ENCODE measurements at regions not wholly inside any gene's neighbourhood (a gene's known extent, or its start where the extent isn't known, plus 50 kb on each side); places are given as distances from the start of the nearest gene placed in this dataset.
"Not testable (repeated sequence)": the region's sequence is repeated elsewhere in the genome, so short reads cannot be mapped to it uniquely, and the experiment has no call there.

DNA sequence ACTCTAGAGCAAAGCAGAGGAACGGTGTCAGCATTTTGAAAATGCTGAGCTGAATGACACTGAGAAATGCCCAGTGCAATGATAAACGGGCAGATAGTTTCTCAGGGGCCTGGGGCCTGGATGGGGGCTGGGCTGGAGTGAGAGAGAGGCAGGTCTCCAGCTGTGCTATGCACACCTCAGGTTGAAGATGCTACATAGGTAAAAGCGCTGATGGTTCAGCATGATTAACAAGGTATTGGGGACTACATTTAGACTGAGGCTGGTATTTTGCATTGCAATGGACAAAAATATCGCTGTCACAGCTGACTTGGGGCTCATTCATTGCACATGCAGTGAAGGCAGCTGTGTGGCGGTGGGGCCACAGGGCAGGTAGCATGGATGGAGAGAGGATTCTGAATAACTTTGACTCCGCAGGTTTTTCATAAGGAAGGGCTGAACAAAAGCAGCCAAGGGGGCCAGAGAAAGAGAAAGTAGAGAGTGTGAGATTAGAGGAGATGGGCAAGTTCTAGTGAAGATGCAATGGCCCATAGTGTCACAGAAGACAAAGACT lies 290.8 kb upstream of the ZNF32 start:
- no peak for DNase-seq (ENCODE audit: low read depth)

DNA sequence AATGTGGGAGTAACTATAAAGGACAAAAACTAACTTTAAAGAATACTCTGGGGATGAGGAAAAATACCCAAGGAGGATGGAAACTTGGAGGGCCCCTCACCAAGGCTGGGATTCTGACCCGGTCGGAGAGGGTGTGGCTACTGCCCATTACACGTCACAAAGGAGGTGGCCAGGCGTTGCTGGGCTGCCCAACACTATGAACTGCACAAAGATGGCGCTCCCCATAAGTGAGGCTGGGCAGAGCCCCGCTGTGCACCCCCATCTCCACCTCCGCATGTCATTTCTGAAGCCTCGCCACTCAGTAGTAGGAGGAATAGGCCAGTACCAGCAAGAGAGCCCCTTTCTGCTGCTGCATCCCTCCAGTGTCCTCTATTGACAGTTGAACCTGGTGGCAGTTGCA lies 290.1 kb upstream of the ZNF32 start:
- DNase-seq (ENCODE audit: low read depth), result no peak

DNA sequence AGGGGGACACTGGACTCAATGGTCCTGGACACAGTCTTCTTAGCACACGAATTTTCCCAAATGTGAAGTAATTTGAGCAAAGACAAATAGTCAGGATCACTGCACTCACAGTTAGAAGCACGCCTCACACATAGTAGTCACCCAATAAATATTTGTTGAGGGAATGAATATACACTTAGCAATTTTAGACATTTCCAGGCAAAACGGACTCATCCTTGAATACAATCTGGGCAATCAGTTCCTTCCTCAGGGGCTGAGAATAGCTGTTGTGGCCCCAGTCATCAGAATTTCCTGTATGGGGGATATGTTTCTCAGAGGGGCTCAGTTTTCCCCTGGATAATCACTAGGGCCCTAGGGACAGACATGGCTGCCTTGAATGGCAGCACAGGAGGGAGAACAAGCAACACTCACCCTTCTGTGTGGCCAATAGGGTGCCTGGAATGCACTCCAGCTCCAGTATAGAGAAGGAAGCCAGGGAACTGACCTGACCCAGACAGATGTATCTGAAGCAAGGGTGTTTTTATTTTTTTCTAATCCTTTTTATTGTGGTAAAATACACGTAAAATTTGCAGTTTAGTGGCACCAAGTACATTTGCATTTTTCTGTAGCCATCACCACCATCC lies 282.7 kb upstream of the ZNF32 start:
- DNase-seq (ENCODE audit: low read depth), result peak; percentile 67

DNA sequence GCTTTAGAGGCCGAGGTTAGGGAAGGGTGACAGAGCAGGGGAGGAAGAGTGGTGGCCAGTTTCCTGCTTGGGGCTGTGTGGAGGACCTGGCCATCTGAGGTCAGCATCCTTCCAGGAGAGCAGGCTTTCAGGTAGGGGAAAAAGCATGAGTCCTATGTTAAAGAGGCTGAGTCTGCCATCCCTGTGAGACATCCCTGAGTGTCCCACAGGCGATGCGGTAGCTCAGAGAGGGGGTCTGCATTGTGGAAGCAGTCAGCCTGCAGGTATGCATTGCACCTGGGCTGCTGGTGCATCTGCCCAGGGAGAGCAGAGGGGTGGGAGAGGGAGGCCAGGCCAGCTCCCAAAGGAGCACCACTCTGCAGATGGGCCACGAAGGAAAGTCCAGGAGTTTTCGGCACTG lies 282.1 kb upstream of the ZNF32 start:
- DNase-seq (ENCODE audit: low read depth), result no peak

DNA sequence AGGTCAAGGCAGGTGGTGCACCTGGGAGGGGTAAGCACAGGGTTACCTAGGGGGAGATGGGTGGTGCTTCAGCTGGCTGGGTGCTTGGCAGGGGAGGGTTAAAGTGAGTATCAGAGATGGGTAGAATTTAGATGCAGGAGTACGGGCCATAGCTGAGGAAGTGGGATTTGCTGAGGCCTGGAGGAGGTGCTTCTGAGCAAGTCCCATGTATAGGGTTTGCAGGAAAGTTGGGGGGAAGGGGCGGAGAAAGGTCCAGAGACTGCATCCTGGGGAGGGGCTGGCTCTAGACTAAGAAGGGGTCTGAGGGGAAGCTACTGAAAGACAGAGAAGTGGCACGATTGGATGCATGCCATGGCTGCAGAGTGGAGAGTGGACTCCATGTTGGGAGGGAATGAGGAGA lies 281.6 kb upstream of the ZNF32 start:
- no peak for DNase-seq (ENCODE audit: low read depth)

DNA sequence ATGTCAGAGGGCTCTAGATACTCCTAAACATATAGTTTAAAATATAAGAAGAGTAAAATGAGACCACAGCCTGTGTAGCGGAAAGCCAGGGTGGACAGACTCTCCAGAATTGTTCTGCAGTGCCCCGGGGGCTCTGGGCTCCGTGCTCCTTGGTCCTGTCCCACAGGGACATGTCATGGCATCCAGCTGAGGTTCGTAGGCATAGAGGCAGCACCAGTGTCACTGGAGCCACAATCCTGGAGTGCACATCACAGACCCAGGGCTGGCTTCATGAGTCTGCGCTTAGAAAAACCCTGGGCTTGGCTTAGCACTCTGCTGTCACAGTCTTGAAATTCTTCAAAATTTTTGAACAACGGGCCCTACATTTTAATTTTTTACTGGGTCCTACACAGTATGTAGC lies 280.4 kb upstream of the ZNF32 start:
- DNase-seq (ENCODE audit: low read depth), result no peak

DNA sequence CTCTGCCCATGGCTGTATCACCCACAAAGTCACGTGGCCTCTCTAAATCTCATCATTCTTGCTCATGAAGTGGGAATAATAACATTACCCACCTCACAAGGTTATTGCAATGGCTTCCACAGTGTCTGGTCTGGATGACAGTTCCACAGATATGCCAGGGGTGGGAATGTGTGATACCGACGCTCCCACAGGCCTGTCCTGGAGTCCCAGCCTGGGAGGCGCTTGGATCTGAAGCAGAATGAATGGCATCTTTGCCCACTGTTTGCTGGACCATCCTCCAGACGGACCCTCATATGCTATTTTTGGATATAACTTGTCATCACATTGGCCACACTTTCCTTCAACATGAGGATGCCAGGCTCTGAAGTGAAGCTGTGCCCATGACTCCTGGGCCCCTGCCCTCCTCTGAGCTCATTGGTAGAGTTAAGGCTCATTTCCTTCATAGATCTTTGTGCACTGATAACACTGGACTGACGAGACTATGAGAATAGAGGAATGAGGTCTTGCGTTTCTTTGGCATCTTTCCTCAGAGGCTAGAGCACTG lies 279.8 kb upstream of the ZNF32 start:
- DNase-seq (ENCODE audit: low read depth), result no peak

DNA sequence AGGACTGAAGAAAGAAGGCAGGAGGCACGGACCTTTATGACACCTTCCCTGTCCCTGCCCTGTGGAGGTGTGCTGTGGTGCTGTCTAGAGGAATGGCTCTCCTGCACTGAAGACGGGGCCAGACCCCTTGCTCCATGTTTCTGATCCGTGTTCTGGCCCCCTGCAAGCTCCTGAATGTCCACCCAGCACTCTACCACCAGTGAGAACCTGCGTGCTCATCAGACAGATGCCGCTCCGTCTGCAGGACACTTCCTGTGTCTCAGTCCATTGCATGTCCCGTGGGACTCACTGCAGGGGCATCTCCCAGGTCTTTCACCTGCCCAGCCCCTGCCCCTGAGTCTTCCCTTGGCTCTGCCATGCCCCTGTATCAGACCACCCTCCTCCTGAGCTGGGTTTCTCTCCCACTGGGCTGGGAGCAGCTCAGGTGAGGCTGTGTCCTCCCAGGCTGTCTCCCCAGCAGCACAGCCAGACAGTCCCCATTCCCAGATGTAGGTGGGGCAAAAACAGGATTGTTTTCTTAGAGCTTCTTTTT lies 278.3 kb upstream of the ZNF32 start:
- DNase-seq (ENCODE audit: low read depth), result no peak

DNA sequence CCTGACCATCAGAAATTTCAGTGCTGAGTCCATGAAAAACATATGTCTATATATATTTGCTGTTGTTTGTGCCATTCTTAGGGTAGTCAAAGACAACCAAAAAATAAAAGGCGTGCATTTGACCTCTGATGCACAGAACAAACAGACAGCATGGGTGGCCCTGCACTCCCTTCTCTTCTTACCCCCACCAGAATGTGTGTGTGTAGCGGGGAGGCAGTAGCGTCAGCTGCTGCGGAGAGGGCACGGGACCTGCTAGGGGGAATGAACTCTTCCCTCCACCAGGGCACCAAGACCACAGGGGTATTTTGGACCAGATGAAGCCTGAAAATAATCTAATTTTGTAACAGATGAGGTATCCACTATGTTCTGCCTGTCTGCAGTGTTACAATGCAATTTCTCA lies 277.7 kb upstream of the ZNF32 start:
- DNase-seq (ENCODE audit: low read depth), result no peak

DNA sequence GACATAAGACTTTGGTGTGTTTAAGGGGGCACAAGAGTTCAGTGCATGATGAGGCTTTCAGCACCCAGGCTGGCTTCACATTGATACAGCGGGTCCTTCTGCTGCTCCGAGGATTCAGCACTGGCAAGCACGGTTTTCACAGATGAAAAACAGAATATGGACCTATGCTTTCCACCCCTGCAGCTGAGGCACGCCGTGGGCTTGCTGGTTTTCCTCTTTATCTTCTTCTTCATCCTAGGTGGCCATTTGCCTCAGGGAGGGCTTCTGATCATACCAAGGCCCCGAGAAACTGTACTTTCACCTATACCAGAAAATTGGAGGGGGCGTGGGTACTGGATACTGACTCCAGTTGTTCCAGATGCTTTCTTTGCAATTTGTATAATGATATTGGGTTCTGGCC lies 277.1 kb upstream of the ZNF32 start:
- DNase-seq (ENCODE audit: low read depth), result no peak

DNA sequence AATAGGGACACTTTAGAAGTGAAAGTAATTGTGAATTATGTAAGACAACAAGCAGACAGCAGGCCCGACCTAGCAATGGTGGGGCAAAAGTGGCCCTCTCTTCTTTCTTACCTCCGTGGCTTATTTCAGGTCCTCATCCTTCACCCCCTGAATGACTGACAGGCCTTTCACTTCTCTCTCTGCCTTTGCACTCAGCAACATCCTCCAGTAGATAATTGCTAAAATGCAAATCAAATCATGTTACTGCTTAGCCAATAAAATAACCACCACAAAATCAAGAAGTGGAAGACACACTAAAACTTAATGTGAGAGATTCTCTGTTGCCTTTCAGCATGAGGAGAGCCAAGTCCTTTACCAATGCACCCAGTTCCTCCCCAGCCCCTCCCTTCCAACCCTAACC lies 274.6 kb upstream of the ZNF32 start:
- DNase-seq (ENCODE audit: low read depth), result no peak

DNA sequence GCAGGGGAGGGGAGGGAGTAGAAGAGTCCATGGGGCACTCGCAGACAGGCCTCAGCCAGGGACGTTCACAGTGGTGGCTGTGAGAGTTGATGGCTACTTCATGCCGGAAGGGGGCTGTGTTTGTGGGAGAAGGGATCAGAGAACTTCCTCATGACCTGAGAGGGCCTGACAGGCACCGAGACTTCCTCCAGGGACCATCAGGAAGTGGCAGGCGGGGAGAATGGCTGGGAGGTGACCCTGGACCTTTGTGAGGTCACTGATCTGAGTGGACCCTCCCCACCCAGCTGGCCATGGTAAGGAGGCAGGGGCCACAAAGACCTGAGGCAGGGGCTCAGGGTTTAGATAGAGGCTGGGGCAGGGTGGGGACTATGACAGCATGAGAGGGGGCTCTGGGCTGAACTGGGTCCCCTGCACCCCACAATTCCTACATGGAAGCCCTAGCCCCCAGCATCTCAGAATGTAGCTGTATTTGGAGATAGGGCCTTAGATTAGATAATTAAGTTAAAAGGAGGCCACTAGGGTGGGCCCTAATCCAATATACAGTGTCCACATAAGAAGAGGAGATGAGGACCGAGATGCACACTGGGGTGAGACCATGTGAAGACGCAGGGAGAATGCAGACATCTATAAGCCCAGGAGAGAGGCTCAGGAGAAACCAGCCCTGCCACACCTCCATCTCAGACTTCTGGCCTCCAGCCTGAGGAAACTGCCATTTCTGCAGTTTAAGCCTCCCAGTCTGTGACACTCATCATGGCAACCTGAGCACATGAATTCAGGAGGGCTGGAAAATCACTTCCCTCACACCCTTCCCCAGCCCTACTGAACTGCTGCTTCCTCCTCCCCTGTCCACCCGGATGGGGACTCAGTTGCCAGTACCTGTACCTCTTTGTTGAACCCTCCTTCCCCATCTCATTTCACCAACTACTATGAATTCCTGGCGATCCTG lies 273.9 kb upstream of the ZNF32 start:
- no peak for DNase-seq (ENCODE audit: low read depth)

DNA sequence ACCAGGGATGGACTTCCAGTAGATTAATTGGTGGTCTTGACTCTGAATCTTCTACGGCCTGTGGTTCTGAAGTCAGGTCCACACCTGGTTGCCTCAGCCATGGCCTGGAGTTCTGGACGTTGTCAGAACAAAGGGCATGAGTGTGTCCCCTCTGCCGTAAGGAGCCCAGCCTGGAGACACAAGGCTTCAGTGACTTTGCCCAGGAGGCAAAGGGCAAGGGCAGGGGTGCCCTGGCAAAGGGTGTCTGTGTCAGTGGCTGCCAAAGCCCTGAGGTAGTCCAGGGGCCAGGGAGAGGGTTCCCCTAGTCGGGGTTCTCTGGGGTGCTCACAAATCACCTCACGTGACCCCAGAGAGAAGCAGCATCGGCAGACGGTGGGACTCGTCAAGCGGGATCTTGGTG lies 273.2 kb upstream of the ZNF32 start:
- DNase-seq (ENCODE audit: low read depth), result no peak

DNA sequence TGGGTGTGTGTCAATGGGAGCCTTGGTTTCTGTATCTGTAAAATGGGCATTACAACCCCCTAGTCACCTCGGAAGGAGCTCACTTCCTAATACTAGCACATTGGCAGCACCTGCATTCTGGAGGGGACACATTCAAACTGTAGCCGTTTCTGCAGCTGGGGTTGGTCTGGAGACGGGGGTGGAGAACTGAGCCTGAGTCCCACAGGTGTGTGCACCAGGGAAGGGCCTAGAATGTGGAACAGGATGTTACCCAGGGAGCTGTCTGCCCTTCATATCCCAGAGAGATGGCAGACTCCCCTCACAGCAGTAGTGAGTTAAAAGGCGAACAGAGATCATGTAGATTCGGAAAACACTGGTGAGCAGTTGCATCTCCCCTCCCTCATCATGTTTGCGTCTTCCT lies 272.8 kb upstream of the ZNF32 start:
- no peak for DNase-seq (ENCODE audit: low read depth)

DNA sequence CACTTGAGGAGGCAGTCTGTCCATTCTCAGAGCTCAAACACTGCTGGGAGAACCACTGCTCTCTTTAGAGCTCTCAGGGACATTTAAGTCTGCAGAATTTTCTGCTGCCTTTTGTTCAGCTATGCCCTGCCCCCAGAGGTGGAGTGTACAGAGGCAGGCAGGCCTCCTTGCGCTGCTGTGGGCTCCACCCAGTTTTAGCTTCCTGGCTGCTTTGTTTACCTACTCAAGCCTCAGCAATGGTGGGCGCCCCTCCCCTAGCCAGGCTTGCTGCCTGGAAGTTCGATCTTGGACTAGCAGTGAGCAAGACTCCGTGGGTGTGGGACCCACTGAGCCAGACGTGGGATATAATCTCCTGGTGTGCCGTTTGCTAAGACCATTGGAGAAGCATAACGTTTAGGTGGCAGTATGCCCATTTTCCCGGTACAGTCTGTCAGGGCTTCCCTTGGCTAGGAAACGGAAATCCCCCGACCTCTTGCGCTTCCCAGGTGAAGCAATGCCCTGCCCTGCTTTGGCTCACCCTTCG lies 271.6 kb upstream of the ZNF32 start:
- DNase-seq (ENCODE audit: low read depth), result not testable (repeated sequence)

DNA sequence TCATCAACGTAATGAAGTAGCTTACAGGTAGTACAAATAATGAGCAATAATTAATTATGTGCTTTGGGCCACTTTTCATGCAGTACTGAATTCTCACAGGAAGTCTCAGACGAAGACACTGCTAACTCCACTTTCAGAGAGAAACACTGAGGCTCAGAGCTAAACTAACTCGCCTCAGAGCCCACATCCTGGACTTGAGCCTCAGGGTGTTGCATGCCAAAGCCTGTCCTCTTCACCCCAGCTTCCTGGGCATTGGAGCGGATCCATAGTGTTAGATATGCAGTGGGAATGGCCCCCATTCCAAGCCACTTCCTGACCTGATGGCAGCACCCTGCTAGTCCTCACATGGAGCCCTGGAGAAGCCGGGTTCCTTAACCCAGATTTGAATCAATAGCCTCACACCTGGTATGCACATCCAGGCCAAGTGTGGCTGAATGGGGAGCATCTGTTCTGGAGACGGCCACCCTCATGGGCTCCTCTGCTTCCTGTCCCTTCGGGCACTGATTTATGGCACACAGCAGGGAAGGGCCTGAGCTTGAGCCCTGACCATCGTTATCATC lies 265.1 kb upstream of the ZNF32 start:
- DNase-seq (ENCODE audit: low read depth), result no peak

DNA sequence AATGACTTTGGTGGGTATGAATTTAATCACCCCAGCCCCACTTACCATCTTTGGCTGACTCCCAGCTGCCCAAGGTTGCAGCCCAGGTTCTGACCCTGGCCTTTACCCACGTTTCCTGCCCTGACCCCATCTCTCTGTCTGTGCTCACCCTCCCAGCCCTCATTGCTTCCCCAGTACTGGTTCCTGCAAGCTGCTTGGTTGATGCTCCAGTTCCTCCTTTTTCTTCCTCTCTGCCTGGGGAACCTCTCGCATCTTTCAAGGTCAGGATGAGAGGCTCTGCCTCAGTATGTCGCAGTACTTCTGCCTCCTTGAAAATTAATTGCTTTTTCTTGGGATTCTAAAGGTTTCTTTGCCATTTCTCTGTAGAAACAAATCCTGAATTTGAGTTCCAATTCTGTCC lies 263.8 kb upstream of the ZNF32 start:
- DNase-seq (ENCODE audit: low read depth), result no peak

DNA sequence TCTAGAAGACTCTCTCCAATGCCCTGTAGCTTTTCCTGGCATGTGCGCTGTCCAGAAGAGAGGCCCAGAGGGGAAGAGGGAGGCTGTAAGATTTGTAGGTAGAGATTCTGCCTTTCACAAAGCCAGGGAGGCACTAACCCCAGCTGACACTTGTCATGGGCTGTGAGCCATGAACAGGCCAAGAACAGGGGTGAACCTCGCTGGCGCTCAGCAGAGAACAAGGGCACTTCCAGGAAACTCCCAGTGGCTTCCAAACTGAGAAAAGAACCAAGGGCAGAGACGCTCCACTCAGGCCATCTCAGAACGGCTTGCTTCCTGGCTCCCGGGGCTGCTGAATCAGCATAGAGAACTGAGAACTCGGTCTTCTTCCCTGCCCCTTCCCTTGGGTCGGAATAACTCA lies 257.8 kb upstream of the ZNF32 start:
- DNase-seq (ENCODE audit: low read depth), result no peak

DNA sequence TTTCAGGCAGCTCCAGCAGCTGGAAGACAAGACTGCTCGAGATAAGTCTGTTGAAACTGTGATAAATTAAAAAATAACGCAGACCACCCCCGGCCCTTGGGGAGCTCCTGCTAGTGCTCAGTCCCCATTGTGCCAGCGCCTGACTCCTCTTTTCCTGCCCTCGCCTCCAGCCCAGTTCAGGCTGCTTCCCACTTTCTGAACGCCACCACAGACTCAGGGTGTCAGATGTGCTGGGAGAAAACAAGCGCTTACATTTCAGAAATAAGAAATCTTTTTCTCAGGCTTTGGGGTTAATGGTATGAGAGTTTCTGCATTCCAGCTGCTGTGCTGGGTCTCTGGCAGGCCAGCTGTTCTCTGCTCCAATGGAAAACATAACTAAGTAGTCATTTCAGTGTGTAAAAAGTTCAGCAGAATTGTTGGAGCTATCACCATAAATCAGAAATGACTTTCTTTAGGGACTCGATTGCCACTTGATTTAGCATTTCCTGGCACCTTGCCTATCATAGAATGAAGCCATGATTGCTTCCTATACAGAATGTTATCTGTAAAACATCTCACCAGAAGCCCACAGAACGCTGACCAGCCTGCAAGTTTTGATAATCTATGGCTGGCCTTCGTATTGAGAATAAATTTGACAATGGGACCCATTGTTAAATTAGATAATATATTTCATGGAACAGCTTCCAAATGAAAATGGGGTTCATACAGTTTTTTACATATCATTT lies 257.0 kb upstream of the ZNF32 start:
- DNase-seq (ENCODE audit: low read depth), result peak; percentile 51

DNA sequence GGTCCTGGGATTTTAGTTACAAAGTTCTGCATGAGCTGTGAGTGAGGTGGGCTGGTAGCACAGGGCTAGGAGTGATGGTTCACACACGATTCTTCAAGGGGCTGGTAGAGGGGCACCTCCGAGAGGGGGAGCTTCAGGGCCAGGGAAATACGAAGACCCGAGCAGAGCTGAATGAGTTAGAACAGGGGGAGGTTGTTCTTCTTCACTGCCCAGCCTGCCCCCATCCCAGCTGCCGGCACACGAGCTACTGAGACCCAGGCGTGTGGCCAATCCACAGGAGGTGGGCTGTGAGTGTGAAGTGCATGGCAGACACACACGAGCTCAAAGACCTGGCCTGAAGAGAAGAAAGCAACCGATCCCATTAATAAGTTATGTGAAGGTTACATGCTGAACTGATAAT lies 256.2 kb upstream of the ZNF32 start:
- DNase-seq (ENCODE audit: low read depth), result no peak

DNA sequence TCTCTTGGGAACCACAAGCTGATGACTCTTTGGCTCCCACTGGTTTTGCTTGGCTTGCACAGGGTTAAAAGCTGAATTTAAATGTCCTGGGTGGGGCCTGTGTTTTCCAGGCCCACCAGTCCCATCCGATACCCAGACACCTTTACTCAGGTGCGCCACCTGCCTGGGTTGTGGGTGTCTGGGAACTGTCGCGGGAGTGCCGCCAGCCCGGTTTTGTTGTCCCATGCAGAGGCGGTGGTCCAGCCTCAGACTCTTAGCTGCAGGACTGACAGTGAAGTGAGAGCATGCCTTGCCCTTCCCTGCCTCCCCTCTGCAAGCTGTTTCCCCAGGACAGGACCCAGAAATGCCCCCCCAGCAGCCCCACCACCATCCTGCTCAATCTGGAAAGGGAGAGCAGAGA lies 255.6 kb upstream of the ZNF32 start:
- DNase-seq (ENCODE audit: low read depth), result no peak

DNA sequence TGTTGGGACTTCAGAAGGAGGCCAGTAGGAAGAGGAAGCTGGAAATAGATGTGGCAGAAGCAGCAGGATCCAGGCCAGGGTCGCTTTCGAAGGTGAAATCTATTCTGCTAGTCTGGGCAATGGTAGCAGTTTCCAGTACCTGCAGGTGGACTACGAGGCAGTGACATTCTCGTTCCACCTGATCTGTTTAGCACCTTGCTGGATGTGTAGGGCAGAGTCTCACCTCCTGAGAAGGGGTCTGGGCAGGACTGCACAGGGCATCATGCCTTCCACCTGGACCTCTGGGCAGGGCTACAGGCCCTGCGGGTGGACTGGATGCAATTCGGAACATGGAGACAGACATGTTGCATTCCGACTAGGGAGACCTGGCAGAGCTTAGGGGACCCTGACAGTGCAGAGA lies 254.8 kb upstream of the ZNF32 start:
- no peak for DNase-seq (ENCODE audit: low read depth)
